ENCODE measurements at regions not wholly inside any gene's neighbourhood (a gene's known extent, or its start where the extent isn't known, plus 50 kb on each side); places are given as distances from the start of the nearest gene placed in this dataset.
A peak's percentile ranks its signal among the peaks of the same experiment; 100 is the strongest.

- DNase-seq (ENCODE audit: low read depth) = no peak
These were observed 267.4 kb downstream of the CENPW start for GRCh38 chr6:126607289-126607688.

- DNase-seq (ENCODE audit: low read depth) = no peak
These were observed 268.8 kb downstream of the CENPW start for GRCh38 chr6:126608681-126609080.

GRCh38 chr6:126614642-126615504 lies 275.0 kb downstream of the CENPW start:
- DNase-seq (ENCODE audit: low read depth) = no peak

- DNase-seq (ENCODE audit: low read depth) = no peak
These were observed 277.0 kb downstream of the CENPW start for GRCh38 chr6:126616866-126617265.

- no peak for DNase-seq (ENCODE audit: low read depth)
These were observed 278.9 kb downstream of the CENPW start for GRCh38 chr6:126618639-126619343.

GRCh38 chr6:126620719-126621118 lies 280.8 kb downstream of the CENPW start:
- DNase-seq (ENCODE audit: low read depth) = no peak

- DNase-seq (ENCODE audit: low read depth) = no peak
These were observed 285.1 kb downstream of the CENPW start for GRCh38 chr6:126625019-126625418.

GRCh38 chr6:126628125-126628524 lies 288.2 kb downstream of the CENPW start:
- no peak for DNase-seq (ENCODE audit: low read depth)

GRCh38 chr6:126631363-126631762 lies 291.4 kb downstream of the CENPW start:
- peak; percentile 9 for DNase-seq (ENCODE audit: low read depth)

- DNase-seq (ENCODE audit: low read depth) = no peak
These were observed 292.4 kb downstream of the CENPW start for GRCh38 chr6:126632271-126632670.

- no peak for DNase-seq (ENCODE audit: low read depth)
These were observed 293.5 kb downstream of the CENPW start for GRCh38 chr6:126633373-126633772.

GRCh38 chr6:126640356-126640755 lies 300.4 kb downstream of the CENPW start:
- DNase-seq (ENCODE audit: low read depth) = no peak

GRCh38 chr6:126640921-126641320 lies 301.0 kb downstream of the CENPW start:
- no peak for DNase-seq (ENCODE audit: low read depth)

- DNase-seq (ENCODE audit: low read depth) = no peak
These were observed 301.7 kb downstream of the CENPW start for GRCh38 chr6:126641641-126642040.

- no peak for DNase-seq (ENCODE audit: low read depth)
These were observed 303.4 kb downstream of the CENPW start for GRCh38 chr6:126643352-126643751.

- no peak for DNase-seq (ENCODE audit: low read depth)
These were observed 311.0 kb downstream of the CENPW start for GRCh38 chr6:126650931-126651330.

- peak; percentile 14 for DNase-seq (ENCODE audit: low read depth)
These were observed 317.8 kb downstream of the CENPW start for GRCh38 chr6:126657561-126658175.

- DNase-seq (ENCODE audit: low read depth) = no peak
These were observed 320.5 kb downstream of the CENPW start for GRCh38 chr6:126660376-126660775.

GRCh38 chr6:126661646-126662045 lies 321.7 kb downstream of the CENPW start:
- peak; percentile 27 for DNase-seq (ENCODE audit: low read depth)

GRCh38 chr6:126662966-126663365 lies 323.1 kb downstream of the CENPW start:
- no peak for DNase-seq (ENCODE audit: low read depth)

GRCh38 chr6:126664271-126664670 lies 324.4 kb downstream of the CENPW start:
- DNase-seq (ENCODE audit: low read depth) = peak; percentile 16

GRCh38 chr6:126665551-126665950 lies 325.6 kb downstream of the CENPW start:
- DNase-seq (ENCODE audit: low read depth) = no peak

- no peak for DNase-seq (ENCODE audit: low read depth)
These were observed 327.2 kb downstream of the CENPW start for GRCh38 chr6:126667071-126667470.
